Chondrocyte (in vitro differentiated cells): ENCODE measurements at regions not wholly inside any gene's neighbourhood (a gene's known extent, or its start where the extent isn't known, plus 50 kb on each side); places are given as distances from the start of the nearest gene placed in this dataset.

Experiments
- DNase-seq: peaks from one replicate; pipeline ENCODE4 v3.0.0; 2021; ENCODE audit warnings: mixed read lengths, low spot score
- H3K27ac Mint-ChIP-seq: one replicate; pipeline ENCODE4 v1.8.0; 2021; ENCODE audit warnings: mild to moderate bottlenecking, moderate library complexity, mixed read lengths; ENCODE audit not compliant: unreplicated experiment
- H3K27me3 Mint-ChIP-seq: 2 replicates; pipeline ENCODE4 v1.8.0; 2021; ENCODE audit warnings: low read depth, mixed read lengths
- H3K36me3 Mint-ChIP-seq: 2 replicates; pipeline ENCODE4 v1.8.0; 2021; ENCODE audit warnings: low read depth, mixed read lengths
- H3K4me1 Mint-ChIP-seq: 2 replicates; pipeline ENCODE4 v1.8.0; 2021; ENCODE audit warnings: low read depth, mild to moderate bottlenecking, mixed read lengths
- H3K4me3 Mint-ChIP-seq: one replicate; pipeline ENCODE4 v1.8.0; 2021; ENCODE audit warnings: mild to moderate bottlenecking, moderate library complexity, mixed read lengths; ENCODE audit not compliant: unreplicated experiment
- H3K9me3 Mint-ChIP-seq: 2 replicates; pipeline ENCODE4 v1.8.0; 2021; ENCODE audit warnings: low read depth, mixed read lengths
- TF ChIP-seq, protein P1 (sequence below): fragments of 200-600 bp; sonication (generic); IDR thresholded peaks from 2 replicates; pipeline ENCODE4 v1.5.0; 2021; ENCODE audit warnings: antibody characterized with exemption, mild to moderate bottlenecking, moderate library complexity

DNA sequence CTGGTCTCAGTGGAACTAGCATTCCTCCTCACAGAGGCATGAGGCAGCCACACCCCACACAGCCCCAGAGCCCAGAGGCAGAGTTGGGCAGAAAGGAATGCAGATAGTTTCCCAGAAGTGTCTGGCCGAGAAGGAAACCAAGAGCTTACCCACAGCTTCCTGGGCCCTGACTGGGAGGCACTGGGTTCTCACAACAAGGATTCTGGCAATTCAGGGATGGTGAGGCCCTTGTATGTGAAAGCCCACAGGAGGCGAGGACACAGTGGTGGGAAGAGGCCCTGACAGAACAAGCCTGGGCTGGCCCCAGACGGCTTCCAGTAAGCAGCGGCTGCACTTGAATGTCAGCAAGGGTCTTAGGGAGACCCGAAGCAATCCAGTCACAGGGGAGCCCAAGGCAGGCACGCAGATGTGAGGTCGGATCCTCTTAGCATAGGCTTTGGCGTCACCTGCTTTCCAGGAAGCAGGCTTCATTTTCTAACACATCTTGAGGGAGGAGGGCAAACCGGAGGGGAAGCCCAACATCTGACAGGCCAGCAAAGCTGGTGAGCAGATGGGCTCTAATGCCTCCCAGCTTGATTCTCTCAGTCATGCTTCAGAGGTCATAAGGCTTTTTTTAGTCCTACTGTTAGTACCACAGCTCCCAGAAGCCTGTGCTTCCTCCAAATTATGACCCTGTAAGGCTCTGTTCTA lies 78.3 kb upstream of the AKIP1 start:
- Mint-ChIP-seq H3K4me1 (peaks cover 53% of the 10 kb centered on the region), H3K9me3 (no peaks in the 10 kb centered on the region), H3K4me3 (peak overlapping the region; percentile 32), H3K27ac (peak overlapping the region; percentile 98), H3K27me3 (no peaks in the 10 kb centered on the region), H3K36me3 (no peaks in the 10 kb centered on the region)
- no peak for DNase-seq
- TF ChIP-seq, protein P1, sequence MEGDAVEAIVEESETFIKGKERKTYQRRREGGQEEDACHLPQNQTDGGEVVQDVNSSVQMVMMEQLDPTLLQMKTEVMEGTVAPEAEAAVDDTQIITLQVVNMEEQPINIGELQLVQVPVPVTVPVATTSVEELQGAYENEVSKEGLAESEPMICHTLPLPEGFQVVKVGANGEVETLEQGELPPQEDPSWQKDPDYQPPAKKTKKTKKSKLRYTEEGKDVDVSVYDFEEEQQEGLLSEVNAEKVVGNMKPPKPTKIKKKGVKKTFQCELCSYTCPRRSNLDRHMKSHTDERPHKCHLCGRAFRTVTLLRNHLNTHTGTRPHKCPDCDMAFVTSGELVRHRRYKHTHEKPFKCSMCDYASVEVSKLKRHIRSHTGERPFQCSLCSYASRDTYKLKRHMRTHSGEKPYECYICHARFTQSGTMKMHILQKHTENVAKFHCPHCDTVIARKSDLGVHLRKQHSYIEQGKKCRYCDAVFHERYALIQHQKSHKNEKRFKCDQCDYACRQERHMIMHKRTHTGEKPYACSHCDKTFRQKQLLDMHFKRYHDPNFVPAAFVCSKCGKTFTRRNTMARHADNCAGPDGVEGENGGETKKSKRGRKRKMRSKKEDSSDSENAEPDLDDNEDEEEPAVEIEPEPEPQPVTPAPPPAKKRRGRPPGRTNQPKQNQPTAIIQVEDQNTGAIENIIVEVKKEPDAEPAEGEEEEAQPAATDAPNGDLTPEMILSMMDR, result no peak

DNA sequence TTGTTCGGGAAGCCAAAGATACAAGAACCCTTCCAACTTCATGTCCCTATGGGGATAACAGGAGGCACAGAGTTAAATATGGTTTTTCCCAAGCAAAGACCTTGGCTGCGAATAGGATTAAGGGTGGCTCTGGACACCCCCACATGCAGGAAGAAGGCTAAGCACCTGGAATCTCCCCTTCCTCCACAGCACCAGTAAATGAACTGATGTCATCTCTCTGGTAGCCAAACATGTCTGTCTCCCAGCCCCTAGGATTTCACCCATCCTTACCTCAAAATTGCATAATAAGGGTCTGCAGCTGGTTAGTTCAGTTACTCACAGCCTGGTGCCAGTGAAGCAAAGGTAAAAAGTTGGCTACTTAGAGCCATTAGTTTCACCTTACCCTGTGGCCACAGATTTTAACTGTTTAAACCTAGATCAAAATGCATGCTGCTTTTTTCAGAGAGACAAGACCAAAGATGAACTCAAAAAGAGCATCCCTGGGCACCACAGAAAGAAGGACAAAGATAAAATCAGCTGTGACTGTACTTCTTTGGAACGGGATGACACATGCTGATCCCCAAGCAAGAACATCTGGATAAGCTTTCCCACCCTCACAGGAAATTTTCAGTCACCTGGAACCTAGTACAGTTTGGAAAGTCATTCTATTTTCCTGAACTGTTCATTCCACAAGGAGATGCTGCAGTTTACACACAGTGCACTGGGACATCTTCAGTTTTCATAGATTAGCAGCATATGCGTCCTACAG lies 77.2 kb upstream of the AKIP1 start:
- Mint-ChIP-seq H3K4me1 (peaks cover 63% of the 10 kb centered on the region), H3K36me3 (no peaks in the 10 kb centered on the region), H3K9me3 (no peaks in the 10 kb centered on the region), H3K27ac (peak overlapping the region; percentile 91), H3K27me3 (no peaks in the 10 kb centered on the region), H3K4me3 (no peak overlapping the region)
- DNase-seq, result no peak
- TF ChIP-seq, protein P1, result no peak

DNA sequence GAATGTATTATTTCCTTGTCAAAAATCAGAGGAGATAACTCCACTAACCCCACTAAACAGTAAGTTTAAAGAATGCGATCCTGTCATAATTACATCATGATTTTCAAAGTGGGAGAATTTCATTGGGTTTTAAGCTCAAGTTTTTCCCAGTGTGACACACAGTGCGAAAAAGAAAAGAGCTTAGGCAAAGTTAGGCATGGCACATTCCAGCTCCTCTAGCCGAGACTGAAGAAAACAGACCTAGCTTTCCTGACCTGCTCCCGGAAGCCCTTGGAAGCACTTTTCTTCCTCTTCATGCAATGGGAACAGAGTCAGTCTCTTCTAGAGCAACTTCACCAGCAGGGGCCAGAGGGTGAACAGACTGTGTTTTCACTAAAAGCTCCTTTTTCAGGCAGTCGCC lies 76.6 kb upstream of the AKIP1 start:
- H3K27ac Mint-ChIP-seq, result peak overlapping the region; percentile 91
- no peaks in the 10 kb centered on the region for H3K27me3 Mint-ChIP-seq
- TF ChIP-seq, protein P1, result peak; percentile 18
- no peaks in the 10 kb centered on the region for H3K9me3 Mint-ChIP-seq
- no peak overlapping the region for H3K4me3 Mint-ChIP-seq
- H3K4me1 Mint-ChIP-seq, result peaks cover 70% of the 10 kb centered on the region
- no peak for DNase-seq
- no peaks in the 10 kb centered on the region for H3K36me3 Mint-ChIP-seq

DNA sequence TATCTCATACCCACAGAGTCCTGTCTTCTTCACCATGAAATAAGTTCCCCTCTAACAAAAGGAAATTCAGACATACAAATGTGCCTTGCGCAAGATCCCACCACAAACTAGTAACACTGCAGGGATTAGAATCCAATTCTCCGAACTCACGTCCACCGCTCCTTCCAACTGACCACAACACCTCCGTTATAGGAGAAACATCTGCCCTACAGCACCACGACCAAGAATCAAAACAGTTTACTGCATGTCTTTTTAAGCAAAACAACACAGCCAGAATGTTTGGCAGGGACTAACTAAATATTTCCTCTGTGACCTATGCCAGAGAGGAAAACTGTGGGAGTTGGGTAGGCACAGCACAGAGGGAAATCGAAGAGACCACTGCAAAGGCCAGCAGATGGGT lies 72.7 kb upstream of the AKIP1 start:
- no peaks in the 10 kb centered on the region for H3K27me3 Mint-ChIP-seq
- H3K4me3 Mint-ChIP-seq, result no peak overlapping the region
- TF ChIP-seq, protein P1, result no peak
- no peaks in the 10 kb centered on the region for H3K9me3 Mint-ChIP-seq
- no peak for DNase-seq
- peaks cover 60% of the 10 kb centered on the region for H3K4me1 Mint-ChIP-seq
- H3K36me3 Mint-ChIP-seq, result no peaks in the 10 kb centered on the region
- peak overlapping the region; percentile 53 for H3K27ac Mint-ChIP-seq

DNA sequence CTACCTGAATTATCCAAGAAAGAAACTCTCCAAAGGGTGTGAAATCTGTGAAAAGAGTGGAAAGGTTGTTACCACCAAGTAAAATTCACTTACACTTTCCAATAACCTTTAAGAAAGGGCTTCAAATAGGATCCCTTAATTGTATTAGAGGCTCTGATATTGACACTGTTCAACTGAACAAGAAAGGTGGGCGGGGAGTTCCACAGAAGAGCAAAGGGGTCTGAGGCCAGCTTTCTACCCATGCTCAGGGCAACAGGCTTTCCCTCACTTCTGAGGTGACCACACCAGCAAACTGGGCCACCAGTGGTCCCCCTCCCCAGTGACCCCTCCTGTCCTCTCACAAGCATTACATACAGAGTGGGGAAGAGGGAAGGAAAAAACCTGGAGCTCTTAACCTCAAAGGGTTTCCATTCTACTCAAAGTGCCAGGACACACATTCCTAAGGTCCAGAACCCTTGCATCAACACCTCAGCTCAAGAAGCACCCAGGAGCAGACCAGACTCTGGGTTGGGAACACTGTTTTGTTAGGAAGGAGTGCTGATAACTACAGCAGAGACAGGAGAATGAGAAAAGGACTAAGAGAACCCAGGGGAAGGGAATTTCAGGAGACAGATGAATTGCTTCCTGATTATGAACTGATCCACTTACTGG lies 71.6 kb upstream of the AKIP1 start:
- no peak overlapping the region for H3K4me3 Mint-ChIP-seq
- TF ChIP-seq, protein P1, result no peak
- no peak for DNase-seq
- H3K9me3 Mint-ChIP-seq, result no peaks in the 10 kb centered on the region
- no peaks in the 10 kb centered on the region for H3K36me3 Mint-ChIP-seq
- H3K27ac Mint-ChIP-seq, result peak overlapping the region; percentile 53
- no peaks in the 10 kb centered on the region for H3K27me3 Mint-ChIP-seq
- H3K4me1 Mint-ChIP-seq, result peaks cover 54% of the 10 kb centered on the region
